ENCODE measurements at regions not wholly inside any gene's neighbourhood (a gene's known extent, or its start where the extent isn't known, plus 50 kb on each side); places are given as distances from the start of the nearest gene placed in this dataset.

- WGBS, 2 donors = 89 to 100% methylated on average over 1 of the region's 1 CpG
- Histone ChIP-seq H3K36me3 (no peaks in the 10 kb centered on the region), H3K4me3 (no peak overlapping the region), H3K4me1 (peaks cover 4 to 6% (median 4%) of the 10 kb centered on the region in 3 donors), H3K27ac (no peak overlapping the region), H3K9me3 (no peaks in the 10 kb centered on the region), H3K27me3 (no peaks in the 10 kb centered on the region)
- TF ChIP-seq, protein P1, sequence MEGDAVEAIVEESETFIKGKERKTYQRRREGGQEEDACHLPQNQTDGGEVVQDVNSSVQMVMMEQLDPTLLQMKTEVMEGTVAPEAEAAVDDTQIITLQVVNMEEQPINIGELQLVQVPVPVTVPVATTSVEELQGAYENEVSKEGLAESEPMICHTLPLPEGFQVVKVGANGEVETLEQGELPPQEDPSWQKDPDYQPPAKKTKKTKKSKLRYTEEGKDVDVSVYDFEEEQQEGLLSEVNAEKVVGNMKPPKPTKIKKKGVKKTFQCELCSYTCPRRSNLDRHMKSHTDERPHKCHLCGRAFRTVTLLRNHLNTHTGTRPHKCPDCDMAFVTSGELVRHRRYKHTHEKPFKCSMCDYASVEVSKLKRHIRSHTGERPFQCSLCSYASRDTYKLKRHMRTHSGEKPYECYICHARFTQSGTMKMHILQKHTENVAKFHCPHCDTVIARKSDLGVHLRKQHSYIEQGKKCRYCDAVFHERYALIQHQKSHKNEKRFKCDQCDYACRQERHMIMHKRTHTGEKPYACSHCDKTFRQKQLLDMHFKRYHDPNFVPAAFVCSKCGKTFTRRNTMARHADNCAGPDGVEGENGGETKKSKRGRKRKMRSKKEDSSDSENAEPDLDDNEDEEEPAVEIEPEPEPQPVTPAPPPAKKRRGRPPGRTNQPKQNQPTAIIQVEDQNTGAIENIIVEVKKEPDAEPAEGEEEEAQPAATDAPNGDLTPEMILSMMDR (IDR thresholded peaks at IDR 0.05) = no peak
- intact Hi-C loops (cut with DNase I) = no loop called here
- ATAC-seq (peak in 3 of 4 donors; percentile 57 to 81 (median 63)), FAIRE-seq (no peak), DNase-seq (no peak)
Observed at GRCh38 chr7:108973075-108973474, 403.4 kb downstream of the DNAJB9 start.

GRCh38 chr7:108974641-108975040 is 405.0 kb downstream of the DNAJB9 start:
- Histone ChIP-seq H3K4me3 (no peak overlapping the region), H3K4me1 (peaks cover 4 to 6% (median 4%) of the 10 kb centered on the region in 3 donors), H3K27me3 (no peaks in the 10 kb centered on the region), H3K9me3 (no peaks in the 10 kb centered on the region), H3K27ac (no peak overlapping the region), H3K36me3 (no peaks in the 10 kb centered on the region)
- TF ChIP-seq, protein P1 (IDR thresholded peaks at IDR 0.05) = no peak
- DNase-seq (no peak), ATAC-seq (no peak), FAIRE-seq (no peak)
- WGBS, 2 donors = 47 to 54% methylated on average over 1 of the region's 1 CpG
- intact Hi-C loops (cut with DNase I) = no loop called here

DNA sequence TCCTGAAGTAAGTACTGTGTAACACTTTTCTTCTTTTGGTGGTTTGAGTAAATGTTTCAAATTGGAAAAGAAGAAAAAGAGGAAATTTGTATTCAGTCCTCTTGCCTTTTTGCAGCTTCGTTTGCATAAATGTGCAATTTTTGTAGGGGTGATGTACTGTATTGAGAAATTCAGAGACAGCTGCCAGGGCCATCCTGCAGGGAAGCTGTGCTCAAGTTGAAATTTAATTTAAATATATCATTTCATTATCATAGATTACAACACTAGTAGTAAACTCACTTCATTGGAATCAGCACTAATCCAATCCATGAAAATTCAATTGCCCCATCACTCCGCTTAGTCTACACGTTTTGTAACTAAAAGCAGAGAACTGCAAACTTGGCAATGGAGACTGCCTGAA is 415.4 kb downstream of the DNAJB9 start:
- intact Hi-C loops (cut with DNase I) = no loop called here
- no peaks in the 10 kb centered on the region for H3K9me3 ChIP-seq
- H3K27me3 ChIP-seq = no peaks in the 10 kb centered on the region
- 72 to 78% methylated on average over 3 of the region's 3 CpGs for WGBS, 2 donors
- TF ChIP-seq, protein P1 (IDR thresholded peaks at IDR 0.05) = no peak
- no peak overlapping the region for H3K4me3 ChIP-seq
- H3K36me3 ChIP-seq = no peaks in the 10 kb centered on the region
- DNase-seq = no peak
- no peak for ATAC-seq
- no peak overlapping the region for H3K27ac ChIP-seq
- no peak for FAIRE-seq
- no peaks in the 10 kb centered on the region for H3K4me1 ChIP-seq

- ATAC-seq (no peak), FAIRE-seq (no peak), DNase-seq (no peak)
- Histone ChIP-seq H3K9me3 (no peaks in the 10 kb centered on the region), H3K4me3 (no peak overlapping the region), H3K27me3 (no peaks in the 10 kb centered on the region), H3K4me1 (no peaks in the 10 kb centered on the region), H3K27ac (no peak overlapping the region), H3K36me3 (no peaks in the 10 kb centered on the region)
- WGBS, 2 donors = 92 to 100% methylated on average over 2 of the region's 2 CpGs
- intact Hi-C loops (cut with DNase I) = no loop called here
- TF ChIP-seq, protein P1 (IDR thresholded peaks at IDR 0.05) = no peak
Observed at GRCh38 chr7:108989319-108989718, 419.6 kb downstream of the DNAJB9 start.

DNA sequence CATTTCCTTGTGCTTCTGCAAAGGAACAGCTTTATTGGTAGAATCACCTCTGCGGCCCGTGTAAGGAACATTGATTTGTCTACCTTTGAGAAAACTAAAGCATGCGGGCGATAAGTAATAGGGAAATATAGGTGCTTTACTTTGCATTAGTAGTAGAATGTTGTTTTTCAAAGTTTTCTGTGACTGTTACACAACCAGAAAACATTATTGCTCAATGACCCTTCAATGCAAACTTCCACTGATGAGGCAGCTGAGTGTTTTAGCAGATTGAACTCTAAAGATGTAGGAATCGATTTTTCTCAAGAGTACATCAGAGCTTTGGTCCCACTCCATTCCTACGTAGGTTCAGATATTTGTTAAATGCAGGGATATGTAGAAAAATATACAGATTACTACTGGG is 427.8 kb downstream of the DNAJB9 start:
- Histone ChIP-seq H3K27me3 (no peaks in the 10 kb centered on the region), H3K9me3 (no peaks in the 10 kb centered on the region), H3K4me1 (peaks cover 0 to 4% (median 4%) of the 10 kb centered on the region in 3 donors), H3K36me3 (no peaks in the 10 kb centered on the region), H3K27ac (no peak overlapping the region), H3K4me3 (no peak overlapping the region)
- FAIRE-seq = no peak
- TF ChIP-seq, protein P1 (IDR thresholded peaks at IDR 0.05) = no peak
- WGBS, 2 donors = 92% methylated on average over 6 of the region's 6 CpGs
- no peak for ATAC-seq
- DNase-seq = no peak
- intact Hi-C loops (cut with DNase I) = no loop called here

Measured in pancreas (tissue), 10 donors.